Inflammatory macrophage treated with lipopolysaccharide for 1 hour (primary cell): ENCODE measurements at regions not wholly inside any gene's neighbourhood (a gene's known extent, or its start where the extent isn't known, plus 50 kb on each side); places are given as distances from the start of the nearest gene placed in this dataset.

Source experiments
- DNase-seq, 2 donors: peaks; one replicate each; pipeline ENCODE4 v3.0.0-alpha.2; 2020 to 2022

DNA sequence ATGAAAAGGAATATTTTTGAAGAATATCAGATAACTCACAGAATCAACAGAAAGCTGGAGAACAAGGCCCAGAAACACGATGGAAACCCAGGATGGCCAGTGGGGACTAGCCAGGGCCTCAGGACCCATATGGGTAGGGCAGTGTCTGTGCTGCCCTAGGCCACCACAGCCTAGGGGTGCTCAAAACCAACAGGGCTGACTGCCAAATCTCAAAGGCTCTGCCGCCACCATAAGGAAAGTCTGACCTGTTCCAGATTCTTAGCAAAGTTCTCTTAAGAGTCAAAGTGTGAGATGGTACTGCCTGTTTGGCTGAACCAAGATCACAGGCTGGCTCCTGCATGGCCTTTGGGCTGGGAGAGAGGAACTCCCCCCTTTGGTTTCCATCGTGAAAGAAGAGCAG, 164.7 kb upstream of the CTTNBP2NL start:
- no peak for DNase-seq

- DNase-seq = no peak
These were observed 163.2 kb upstream of the CTTNBP2NL start for GRCh38 chr1:112232848-112233247.

DNA sequence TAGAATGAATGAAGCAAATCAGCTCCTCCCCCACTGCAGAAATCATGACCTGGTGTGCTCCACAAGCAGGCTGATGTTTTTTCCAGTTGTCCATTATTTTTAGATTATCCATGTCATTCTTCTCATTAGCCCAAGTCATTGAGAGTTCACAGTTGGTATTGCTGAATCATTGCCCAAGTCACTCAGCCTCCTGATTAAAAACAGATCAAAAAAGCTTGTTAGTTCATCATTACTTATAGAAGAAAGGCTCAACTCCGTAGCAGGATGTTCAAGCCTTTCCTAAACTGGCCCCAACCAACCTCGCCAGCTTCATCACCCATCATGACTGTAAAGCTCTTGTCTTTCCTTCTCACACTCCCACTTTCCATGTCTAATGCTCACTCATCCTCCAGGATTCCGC, 161.3 kb upstream of the CTTNBP2NL start:
- no peak for DNase-seq

- DNase-seq = no peak
These were observed 157.9 kb upstream of the CTTNBP2NL start for GRCh38 chr1:112237983-112238545.

DNA sequence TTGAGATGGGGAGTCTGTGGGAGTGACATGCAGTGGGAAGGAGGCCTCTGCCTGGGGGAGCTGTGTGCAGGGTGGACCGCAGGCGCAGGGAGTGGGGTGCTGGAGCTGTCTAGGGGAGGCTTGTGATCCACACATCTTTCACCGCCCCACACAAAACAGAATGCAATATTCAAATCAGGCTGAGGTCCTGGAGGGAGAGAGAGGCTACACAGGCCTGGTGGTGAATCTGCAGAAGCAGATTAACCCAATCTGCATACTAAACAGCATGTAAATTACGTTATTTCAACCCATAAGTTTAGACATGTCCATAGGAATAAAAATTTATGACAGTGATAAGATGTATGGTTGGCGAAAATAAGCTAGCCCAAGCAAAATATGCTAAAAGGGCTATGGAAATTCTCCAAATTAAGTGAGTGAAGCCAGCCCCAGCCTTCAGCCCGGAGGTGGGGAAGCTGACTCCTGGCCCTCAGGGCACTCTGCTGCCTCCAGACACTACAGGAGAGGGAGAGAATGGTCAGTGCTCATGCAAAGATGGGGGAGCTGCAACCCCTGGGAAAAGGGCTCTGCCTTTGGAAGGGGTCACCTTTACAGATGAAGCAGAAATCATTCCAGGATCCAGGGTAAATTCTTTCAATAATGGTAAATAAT, 156.2 kb upstream of the CTTNBP2NL start:
- DNase-seq = no peak

- no peak for DNase-seq
These were observed 153.5 kb upstream of the CTTNBP2NL start for GRCh38 chr1:112242470-112242869.

- DNase-seq = no peak
These were observed 151.9 kb upstream of the CTTNBP2NL start for GRCh38 chr1:112244131-112244530.

DNA sequence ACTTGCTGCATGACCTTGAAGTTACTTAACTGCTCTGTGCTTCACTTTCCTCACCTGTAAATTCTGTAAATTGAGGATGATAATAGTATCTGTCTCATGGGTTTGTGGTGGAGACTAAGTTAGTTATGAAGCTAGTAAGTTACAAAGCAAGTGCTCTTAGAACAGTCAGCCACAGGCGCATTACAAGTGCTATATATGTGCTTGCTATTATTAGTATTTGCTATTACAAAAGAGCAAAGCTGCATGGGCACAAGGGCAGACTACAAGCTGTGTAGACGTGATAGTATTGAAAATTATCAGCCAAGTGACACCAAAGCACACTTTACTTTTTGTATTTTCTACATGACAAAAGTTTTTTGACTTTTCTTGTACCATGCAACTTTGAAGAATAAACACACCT, 150.9 kb upstream of the CTTNBP2NL start:
- no peak for DNase-seq

DNA sequence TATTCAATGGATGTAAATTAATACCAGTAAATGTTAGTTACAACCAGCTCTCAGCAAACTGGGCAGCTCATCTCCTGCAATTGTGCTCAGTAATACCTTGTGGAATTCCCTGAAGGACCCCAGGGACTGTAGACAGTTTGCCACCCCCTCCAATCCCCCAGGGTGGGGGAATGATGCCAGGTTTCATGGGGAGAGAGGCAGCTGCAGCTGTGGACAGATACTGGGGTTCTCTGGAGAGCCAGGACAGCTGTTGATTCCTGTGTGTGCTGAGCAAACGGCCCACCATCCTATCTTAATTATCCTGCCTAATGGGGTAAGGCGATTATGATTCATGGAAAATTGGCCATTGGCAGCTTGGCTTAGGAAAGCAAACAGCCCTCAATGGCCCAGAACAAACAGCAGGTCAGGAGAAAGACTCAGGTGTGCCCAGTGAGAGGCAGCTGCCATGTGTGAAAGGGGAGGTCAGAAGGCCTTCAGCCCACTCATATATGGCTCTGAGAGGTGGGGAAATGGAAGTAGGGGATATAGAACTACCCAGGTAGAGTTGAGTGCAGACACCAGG, 148.9 kb upstream of the CTTNBP2NL start:
- no peak for DNase-seq

DNA sequence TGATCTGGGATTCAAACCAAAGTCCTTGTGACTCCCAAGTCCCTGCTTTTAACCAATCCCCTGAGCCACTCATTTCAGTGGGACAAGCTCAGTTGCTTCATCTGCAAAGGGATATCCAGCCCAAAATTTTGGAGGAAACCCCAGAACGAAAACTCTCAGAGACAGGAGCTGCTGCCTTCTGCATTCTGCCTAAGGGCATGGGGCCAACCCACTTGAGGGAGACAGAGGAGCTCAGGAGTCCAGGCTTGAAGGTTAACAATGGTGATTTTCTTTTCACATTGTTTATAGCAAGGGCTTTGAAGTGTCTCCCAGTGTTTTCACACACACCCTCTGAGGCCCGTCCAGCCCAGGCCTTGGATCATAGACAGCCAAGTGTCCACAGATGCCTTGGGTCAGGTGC, 148.1 kb upstream of the CTTNBP2NL start:
- no peak for DNase-seq

- no peak for DNase-seq
These were observed 145.1 kb upstream of the CTTNBP2NL start for GRCh38 chr1:112250892-112251291.

DNA sequence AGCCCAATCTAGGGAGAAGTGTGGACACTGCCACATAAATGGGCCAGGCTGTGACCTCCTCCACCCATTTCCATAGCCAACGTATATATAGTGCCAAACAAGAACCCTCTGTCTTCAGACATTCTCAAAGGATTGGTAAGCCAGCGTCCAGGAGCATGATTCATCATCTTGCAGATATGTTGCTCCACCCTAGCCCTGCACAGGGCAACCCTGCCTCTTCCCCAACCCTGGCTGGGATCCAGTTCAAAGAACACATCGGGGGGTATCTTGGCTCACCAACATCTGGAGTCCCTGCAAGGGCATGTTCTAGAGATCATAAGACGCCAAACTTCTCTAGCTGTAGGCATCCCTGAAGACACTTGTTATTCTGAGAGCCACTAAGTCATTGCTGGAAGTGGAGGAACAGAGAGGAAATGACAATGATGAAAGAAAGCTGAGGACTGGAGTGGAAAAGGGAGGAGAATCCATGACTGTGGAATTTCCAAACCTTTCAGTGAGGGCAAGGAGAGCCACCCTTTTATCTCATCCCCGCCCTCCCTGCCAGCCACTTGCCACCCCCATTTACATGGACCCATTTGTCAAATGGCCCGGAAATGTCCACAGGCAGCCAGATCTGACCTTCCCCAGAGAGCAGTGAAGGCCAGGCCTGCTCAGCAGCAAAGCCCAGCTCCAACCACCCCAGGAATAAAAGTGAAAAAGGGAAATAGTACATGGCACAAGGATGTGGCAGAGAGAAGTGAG, 144.1 kb upstream of the CTTNBP2NL start:
- DNase-seq = no peak

DNA sequence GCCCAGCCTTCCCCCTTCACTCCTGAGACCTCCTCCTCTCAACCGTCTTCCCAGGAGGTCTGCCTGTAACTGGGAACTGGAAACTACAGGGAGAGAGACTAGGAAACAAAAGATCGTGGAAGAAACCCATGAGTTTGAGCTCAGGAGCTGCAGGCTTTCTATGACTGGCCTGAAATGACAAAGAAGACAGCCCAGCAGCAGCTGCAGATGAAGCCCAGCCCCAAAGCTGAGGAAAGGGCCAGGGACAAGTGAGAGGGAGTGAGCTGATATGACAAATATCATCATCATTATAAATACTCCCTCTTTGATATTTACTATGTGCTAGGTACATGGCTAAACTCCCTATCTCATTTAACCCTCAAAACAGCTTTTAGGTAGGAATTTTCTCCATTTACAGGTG, 142.6 kb upstream of the CTTNBP2NL start:
- no peak for DNase-seq

GRCh38 chr1:112255080-112255479, 140.9 kb upstream of the CTTNBP2NL start:
- DNase-seq = no peak

DNA sequence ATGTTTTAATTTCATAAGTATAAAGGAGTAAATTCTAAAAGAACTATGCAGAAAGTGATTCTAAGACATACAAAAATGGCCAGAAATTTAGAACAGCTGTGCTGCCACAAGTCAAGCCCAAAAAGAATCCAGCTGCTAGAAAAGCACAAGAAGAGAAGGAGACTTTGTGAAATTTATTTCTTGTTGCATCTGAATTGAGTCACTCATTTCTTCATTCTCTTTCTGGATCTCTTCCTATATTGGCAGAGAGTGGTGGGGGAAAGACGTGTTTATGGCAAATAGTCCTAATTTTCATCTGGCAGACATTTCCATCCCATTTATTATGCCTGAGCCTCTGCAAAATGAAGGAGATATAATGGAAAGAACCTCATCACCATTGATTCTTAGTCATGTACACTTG, 139.6 kb upstream of the CTTNBP2NL start:
- DNase-seq = no peak

DNA sequence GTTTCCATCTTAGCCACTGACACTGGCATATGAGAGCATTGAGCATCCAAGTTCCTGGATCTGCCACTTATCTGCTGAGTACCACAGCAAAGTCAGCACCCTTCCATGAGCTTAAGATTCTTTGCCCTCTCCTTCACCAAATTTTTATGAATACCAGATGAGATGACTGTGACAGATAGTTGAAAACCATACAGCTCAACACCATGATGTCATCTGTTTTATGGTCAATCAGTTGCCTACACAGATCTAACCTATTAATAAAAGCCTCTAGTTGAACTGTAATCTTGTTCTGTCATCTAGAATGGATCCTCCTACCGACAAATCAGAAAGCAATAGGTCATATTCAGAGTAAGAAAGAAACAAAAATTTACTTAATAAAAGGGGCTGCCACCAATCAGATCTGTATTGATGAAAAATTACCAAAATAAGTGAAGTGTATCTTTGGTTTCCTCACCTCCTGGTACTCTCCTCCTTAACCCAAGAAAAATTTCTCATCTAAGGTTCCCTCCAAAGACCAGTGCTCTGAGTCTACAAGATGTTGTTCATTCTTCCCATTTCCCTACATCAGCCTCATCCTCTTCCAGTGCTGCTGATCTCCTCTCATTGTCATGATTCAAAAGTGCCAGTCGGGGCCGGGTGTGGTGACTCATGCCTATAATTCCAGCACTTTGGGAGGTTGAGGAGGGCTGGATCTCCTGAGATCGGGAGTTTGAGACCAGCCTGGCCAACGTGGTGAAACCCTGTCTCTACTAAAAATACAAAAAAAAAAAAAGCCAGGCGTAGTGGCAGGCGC, 138.8 kb upstream of the CTTNBP2NL start:
- no peak for DNase-seq

- DNase-seq = no peak
These were observed 135.3 kb upstream of the CTTNBP2NL start for GRCh38 chr1:112260699-112261098.

DNA sequence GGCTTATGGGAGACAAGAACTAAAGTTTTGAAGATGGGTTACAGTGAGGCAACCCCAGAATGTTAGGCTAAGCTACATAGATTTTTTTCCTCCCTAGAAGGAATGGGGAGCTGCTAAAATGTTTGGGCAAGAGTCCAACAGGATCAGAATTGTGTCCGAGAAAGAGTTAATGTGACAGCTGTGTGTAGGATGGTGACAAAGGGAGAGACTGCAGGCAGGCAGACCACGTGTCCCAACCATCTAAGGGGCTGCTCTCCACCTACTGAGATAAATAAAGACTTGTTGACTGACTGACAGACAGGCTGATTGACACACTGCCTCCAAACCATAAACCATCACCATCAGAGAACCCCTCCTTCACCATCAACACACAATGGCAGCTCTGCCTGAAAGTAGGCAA, 133.7 kb upstream of the CTTNBP2NL start:
- DNase-seq = no peak

DNA sequence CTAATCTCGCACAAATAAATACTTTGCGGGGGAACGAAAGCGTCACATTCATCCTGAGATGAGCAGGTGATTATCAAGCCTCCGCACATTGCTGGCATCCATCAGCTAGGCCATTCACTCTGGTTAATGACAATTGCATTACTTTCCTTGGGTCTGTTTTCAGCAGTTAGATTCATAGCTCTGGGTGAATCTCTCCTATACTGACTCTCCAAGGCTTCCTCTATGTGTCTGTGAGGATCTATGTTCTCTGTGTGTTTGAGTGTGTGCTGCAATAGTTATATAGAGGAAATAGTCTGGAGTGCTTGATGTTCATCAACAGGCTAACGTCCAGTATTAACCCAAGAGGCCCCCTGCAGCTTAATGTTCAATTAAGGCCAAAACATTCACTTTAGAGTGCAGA, 133.0 kb upstream of the CTTNBP2NL start:
- no peak for DNase-seq

GRCh38 chr1:112263453-112263852, 132.6 kb upstream of the CTTNBP2NL start:
- no peak for DNase-seq

GRCh38 chr1:112264010-112264409, 132.0 kb upstream of the CTTNBP2NL start:
- DNase-seq = no peak

- no peak for DNase-seq
These were observed 131.5 kb upstream of the CTTNBP2NL start for GRCh38 chr1:112264553-112264952.

DNA sequence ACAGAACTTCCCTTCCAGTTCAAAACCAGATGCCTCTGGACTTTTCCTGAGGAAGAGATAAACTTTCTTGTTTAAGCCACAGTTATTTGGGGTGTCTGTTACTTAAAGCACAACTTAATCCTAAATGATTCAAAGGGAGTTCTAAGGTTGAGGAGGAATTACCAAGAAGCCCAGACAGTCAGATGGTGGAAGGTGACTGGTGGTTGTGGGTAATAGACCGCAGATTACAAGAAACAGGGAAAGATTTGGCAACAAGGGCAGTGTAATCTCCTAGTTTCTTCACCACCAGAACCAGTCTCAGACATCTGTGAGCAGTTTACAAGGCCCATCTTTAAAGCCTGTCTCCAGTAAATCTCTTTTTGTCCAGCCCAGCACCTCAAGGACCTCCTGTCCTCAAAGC, 130.1 kb upstream of the CTTNBP2NL start:
- no peak for DNase-seq
